Type B pancreatic cell (in vitro differentiated cells): ENCODE measurements at regions not wholly inside any gene's neighbourhood (a gene's known extent, or its start where the extent isn't known, plus 50 kb on each side); places are given as distances from the start of the nearest gene placed in this dataset.

Experiments used
- DNase-seq: peaks from one replicate; pipeline ENCODE4 v3.0.0; 2021; ENCODE audit warnings: mixed read lengths; ENCODE audit not compliant: unreplicated experiment; ENCODE audit errors: extremely low spot score
- H3K27ac Mint-ChIP-seq: 2 replicates; pipeline ENCODE4 v1.8.0; 2021; ENCODE audit warnings: mild to moderate bottlenecking, mixed read lengths
- H3K27me3 Mint-ChIP-seq: 2 replicates; pipeline ENCODE4 v1.8.0; 2021; ENCODE audit warnings: mixed read lengths
- H3K36me3 Mint-ChIP-seq: 2 replicates; pipeline ENCODE4 v1.8.0; 2021; ENCODE audit warnings: mixed read lengths
- H3K4me1 Mint-ChIP-seq: one replicate; pipeline ENCODE4 v1.8.0; 2021; ENCODE audit warnings: mixed read lengths; ENCODE audit not compliant: unreplicated experiment
- H3K4me3 Mint-ChIP-seq: 2 replicates; pipeline ENCODE4 v1.8.0; 2021; ENCODE audit warnings: mild to moderate bottlenecking, mixed read lengths
- H3K9me3 Mint-ChIP-seq: 2 replicates; pipeline ENCODE4 v1.8.0; 2021; ENCODE audit warnings: mixed read lengths
- TF ChIP-seq, protein P1 (sequence below): fragments of 200-600 bp; sonication (generic); conservative IDR thresholded peaks from 2 replicates; pipeline ENCODE4 v1.5.0; 2021; ENCODE audit warnings: antibody characterized with exemption, mild to moderate bottlenecking

DNA sequence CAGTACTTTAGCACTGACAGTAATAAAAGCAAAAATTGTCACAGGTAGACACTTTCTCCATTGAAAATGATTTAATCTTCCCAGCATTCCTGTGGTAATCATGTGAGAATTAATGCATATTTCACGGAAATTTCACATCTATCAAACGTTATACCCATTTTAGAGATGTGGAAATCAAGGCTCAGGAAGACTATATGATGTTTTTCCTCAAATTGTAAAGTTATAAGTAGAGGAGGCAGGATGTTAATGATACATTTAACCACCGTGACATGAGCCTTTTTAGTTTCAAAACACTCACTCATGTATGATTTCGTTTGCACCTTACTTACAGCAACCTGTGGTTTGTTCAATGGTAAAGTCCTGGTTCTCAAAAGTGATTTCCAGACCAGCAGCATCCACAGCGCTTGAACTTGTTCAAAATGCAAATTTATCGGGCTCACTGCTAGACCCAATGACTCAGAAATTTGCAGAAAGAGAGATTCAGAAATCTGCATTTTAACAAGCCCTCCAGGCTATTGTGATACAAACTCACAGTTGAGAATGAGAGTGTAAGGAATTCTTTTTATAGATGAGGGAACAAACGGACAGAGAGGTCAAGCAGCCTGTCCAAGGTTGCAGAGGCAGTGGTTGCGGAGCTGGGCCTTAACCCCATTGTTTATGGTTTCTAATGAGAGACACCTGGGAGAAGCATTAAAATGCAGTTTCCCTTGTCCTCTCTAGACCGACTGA is 654.8 kb upstream of the TBX3 start:
- Mint-ChIP-seq H3K4me3 (no peak overlapping the region), H3K27me3 (peaks cover 9% of the 10 kb centered on the region), H3K9me3 (peaks cover 8% of the 10 kb centered on the region)

DNA sequence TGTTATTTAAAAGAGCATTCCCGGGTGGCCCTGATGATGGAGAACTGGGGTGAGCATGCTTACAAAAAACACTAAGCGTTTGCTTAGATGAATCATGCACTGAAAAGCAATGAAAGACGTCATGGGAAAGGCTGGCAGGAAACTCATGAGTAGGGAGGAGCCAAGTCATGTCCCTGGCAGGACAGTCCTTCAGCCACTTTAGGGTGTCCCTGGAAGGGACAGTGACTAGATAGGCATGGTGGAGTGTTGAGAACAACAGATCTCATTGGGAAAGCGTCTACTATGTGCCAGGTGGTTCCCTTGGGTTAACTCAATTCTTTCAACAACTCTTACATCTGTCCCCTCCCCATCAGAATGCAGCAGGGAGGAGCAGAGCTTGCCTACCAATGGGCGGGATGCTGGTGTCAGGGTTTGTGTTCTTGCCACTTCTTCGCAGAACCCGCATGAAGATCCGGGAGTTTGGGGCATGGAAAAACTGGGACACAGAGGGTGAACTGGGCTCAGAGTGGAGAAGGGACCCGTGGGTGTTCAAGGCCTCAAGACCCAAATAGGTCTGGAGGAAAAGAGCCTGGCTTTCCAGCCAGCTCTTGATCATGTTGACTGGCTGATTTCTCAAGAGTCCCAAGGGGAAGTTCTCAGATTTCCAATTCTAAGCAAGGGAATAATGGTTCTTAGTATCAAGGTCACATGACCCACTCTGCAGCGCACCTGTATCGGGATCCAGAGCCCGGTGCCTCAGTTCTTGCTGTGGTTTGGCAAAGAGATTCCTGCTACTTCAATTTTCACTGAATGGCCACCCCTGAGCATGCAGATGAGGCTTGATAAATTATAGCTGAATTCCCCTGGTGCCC is 653.9 kb upstream of the TBX3 start:
- no peak overlapping the region for H3K27ac Mint-ChIP-seq
- peaks cover 9% of the 10 kb centered on the region for H3K27me3 Mint-ChIP-seq
- no peaks in the 10 kb centered on the region for H3K36me3 Mint-ChIP-seq
- peaks cover 6% of the 10 kb centered on the region for H3K9me3 Mint-ChIP-seq
- TF ChIP-seq, protein P1, sequence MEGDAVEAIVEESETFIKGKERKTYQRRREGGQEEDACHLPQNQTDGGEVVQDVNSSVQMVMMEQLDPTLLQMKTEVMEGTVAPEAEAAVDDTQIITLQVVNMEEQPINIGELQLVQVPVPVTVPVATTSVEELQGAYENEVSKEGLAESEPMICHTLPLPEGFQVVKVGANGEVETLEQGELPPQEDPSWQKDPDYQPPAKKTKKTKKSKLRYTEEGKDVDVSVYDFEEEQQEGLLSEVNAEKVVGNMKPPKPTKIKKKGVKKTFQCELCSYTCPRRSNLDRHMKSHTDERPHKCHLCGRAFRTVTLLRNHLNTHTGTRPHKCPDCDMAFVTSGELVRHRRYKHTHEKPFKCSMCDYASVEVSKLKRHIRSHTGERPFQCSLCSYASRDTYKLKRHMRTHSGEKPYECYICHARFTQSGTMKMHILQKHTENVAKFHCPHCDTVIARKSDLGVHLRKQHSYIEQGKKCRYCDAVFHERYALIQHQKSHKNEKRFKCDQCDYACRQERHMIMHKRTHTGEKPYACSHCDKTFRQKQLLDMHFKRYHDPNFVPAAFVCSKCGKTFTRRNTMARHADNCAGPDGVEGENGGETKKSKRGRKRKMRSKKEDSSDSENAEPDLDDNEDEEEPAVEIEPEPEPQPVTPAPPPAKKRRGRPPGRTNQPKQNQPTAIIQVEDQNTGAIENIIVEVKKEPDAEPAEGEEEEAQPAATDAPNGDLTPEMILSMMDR: no peak
- peaks cover 27% of the 10 kb centered on the region for H3K4me1 Mint-ChIP-seq
- H3K4me3 Mint-ChIP-seq: no peak overlapping the region
- no peak for DNase-seq

More for the DNA sequence above, 654.8 kb upstream of the TBX3 start:
- no peak overlapping the region for H3K27ac Mint-ChIP-seq
- TF ChIP-seq, protein P1: no peak
- peaks cover 22% of the 10 kb centered on the region for H3K4me1 Mint-ChIP-seq
- no peaks in the 10 kb centered on the region for H3K36me3 Mint-ChIP-seq
- no peak for DNase-seq

DNA sequence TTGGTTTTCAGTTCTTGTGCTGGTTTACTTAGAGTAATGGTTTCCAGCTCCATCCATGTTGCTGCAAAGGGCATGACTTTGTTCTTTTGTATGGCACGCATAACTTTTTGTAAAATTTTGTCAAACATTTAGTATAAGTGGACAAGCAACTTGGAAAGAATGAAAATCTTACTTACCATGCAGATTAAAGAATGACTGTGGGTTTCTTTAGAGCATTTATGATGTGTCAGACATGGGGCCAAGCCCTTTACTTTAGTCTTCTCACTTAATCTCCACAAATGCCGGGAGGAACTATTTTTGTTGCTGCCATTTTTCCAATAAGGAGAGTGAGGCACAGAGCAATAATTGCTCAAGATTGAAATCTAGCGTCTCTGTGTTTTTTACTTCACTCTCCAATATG is 652.5 kb upstream of the TBX3 start:
- Mint-ChIP-seq H3K4me1 (peaks cover 29% of the 10 kb centered on the region), H3K36me3 (no peaks in the 10 kb centered on the region), H3K4me3 (no peak overlapping the region), H3K27me3 (peaks cover 8% of the 10 kb centered on the region), H3K27ac (no peak overlapping the region), H3K9me3 (peaks cover 4% of the 10 kb centered on the region)
- DNase-seq: no peak
- TF ChIP-seq, protein P1: no peak

DNA sequence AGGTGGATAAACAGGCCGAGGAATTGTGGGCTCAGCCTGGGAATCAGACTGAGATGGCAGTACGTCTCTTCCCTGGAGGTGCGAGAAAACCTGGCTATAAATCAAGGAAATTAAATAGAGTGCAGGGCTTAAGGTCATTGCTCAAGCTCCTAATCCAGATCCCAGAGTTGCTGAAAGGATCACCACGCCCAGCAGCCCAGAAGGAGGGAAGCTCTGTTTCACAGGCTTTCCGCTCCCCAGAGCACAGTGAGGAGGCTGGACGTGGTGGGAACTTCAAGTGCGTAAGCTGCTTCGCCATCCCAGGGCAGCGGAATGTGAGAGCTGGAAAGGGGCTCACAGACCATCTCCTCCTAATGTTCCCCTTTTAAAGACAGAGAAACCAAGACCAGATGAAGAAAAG is 651.6 kb upstream of the TBX3 start:
- no peak for DNase-seq
- peaks cover 29% of the 10 kb centered on the region for H3K4me1 Mint-ChIP-seq

DNA sequence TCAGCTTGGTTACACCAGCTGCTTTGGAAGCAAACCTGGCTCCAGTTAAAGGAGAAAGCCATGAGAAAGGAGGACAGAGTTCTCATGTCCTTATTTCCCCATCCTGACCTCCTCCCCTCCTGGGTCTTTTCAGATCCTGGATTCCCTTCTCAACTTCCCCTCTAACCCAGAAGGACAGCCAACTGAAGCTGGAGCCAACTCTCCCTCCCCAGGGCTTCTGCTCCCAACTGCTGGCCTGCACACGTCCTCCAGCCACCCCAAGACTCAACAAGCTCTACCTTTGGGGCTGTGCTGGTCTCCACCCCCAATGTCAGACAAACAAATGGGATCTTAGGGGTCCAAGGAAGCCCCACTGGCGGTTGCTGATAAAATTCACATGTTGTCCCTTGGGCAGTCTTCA is 651.1 kb upstream of the TBX3 start:
- Mint-ChIP-seq H3K9me3 (peaks cover 4% of the 10 kb centered on the region), H3K4me3 (no peak overlapping the region), H3K36me3 (no peaks in the 10 kb centered on the region), H3K27me3 (peaks cover 7% of the 10 kb centered on the region), H3K27ac (no peak overlapping the region), H3K4me1 (peaks cover 29% of the 10 kb centered on the region)
- no peak for DNase-seq
- TF ChIP-seq, protein P1: no peak

More for the DNA sequence above, 651.6 kb upstream of the TBX3 start:
- Mint-ChIP-seq H3K4me3 (no peak overlapping the region), H3K27ac (no peak overlapping the region), H3K36me3 (no peaks in the 10 kb centered on the region), H3K27me3 (peaks cover 7% of the 10 kb centered on the region), H3K9me3 (peaks cover 4% of the 10 kb centered on the region)
- TF ChIP-seq, protein P1: no peak
